GM18873 (cell line): ENCODE measurements at regions not wholly inside any gene's neighbourhood (a gene's known extent, or its start where the extent isn't known, plus 50 kb on each side); places are given as distances from the start of the nearest gene placed in this dataset.

Experiments
- ATAC-seq: cut with Tn5 transposase; IDR thresholded peaks from one replicate; pipeline ENCODE4 v1.9.1; 2021; ENCODE audit warnings: mild to moderate bottlenecking, moderate library complexity, moderate number of reproducible peaks; ENCODE audit not compliant: unreplicated experiment, low FRiP score

- ATAC-seq = no peak
Observed at GRCh38 chr2:226410247-226410835, 389.3 kb downstream of the IRS1 start.

GRCh38 chr2:226409134-226409533 lies 390.5 kb downstream of the IRS1 start:
- no peak for ATAC-seq

- no peak for ATAC-seq
Observed at GRCh38 chr2:226408141-226408540, 391.5 kb downstream of the IRS1 start.

GRCh38 chr2:226407135-226407534 lies 392.5 kb downstream of the IRS1 start:
- no peak for ATAC-seq

GRCh38 chr2:226405465-226405864 lies 394.2 kb downstream of the IRS1 start:
- ATAC-seq = no peak

GRCh38 chr2:226403369-226403768 lies 396.3 kb downstream of the IRS1 start:
- no peak for ATAC-seq

GRCh38 chr2:226399006-226399405 lies 400.6 kb downstream of the IRS1 start:
- no peak for ATAC-seq

GRCh38 chr2:226398580-226398979 lies 401.0 kb downstream of the IRS1 start:
- no peak for ATAC-seq

- ATAC-seq = no peak
Observed at GRCh38 chr2:226396541-226396940, 403.1 kb downstream of the IRS1 start.

GRCh38 chr2:226387499-226387942 lies 412.1 kb downstream of the IRS1 start:
- no peak for ATAC-seq

GRCh38 chr2:226383461-226383860 lies 416.2 kb downstream of the IRS1 start:
- no peak for ATAC-seq

GRCh38 chr2:226380679-226381078 lies 418.9 kb downstream of the IRS1 start:
- ATAC-seq = no peak

GRCh38 chr2:226378753-226379705 lies 420.6 kb downstream of the IRS1 start:
- no peak for ATAC-seq

GRCh38 chr2:226376516-226377180 lies 423.0 kb downstream of the IRS1 start:
- ATAC-seq = no peak

GRCh38 chr2:226366920-226367319 lies 432.7 kb downstream of the IRS1 start:
- no peak for ATAC-seq

- ATAC-seq = no peak
Observed at GRCh38 chr2:226364217-226364616, 435.4 kb downstream of the IRS1 start.

GRCh38 chr2:226362980-226363379 lies 436.6 kb downstream of the IRS1 start:
- no peak for ATAC-seq

GRCh38 chr2:226360658-226361057 lies 439.0 kb downstream of the IRS1 start:
- no peak for ATAC-seq

- ATAC-seq = no peak
Observed at GRCh38 chr2:226358688-226359087, 440.9 kb downstream of the IRS1 start.

- no peak for ATAC-seq
Observed at GRCh38 chr2:226357816-226358215, 441.8 kb downstream of the IRS1 start.

GRCh38 chr2:226355600-226355999 lies 444.0 kb downstream of the IRS1 start:
- no peak for ATAC-seq
